T-helper 2 cell treated with Interferon-gamma antibody and Interleukin-4, amounts not matched to agents 5 μg/mL and 100 μg/mL, for 36 hours (primary cell): ENCODE measurements at regions not wholly inside any gene's neighbourhood (a gene's known extent, or its start where the extent isn't known, plus 50 kb on each side); places are given as distances from the start of the nearest gene placed in this dataset.

ENCODE experiments used
- DNase-seq: peaks from one replicate; pipeline ENCODE4 v3.0.0; 2021; ENCODE audit warnings: low spot score
- H3K27ac Mint-ChIP-seq: one replicate; pipeline ENCODE4 v1.8.0; 2021; ENCODE audit warnings: mild to moderate bottlenecking, mixed read lengths
- H3K27me3 Mint-ChIP-seq: one replicate; pipeline ENCODE4 v1.8.0; 2021; ENCODE audit warnings: low read depth, mixed read lengths
- H3K36me3 Mint-ChIP-seq: one replicate; pipeline ENCODE4 v1.8.0; 2021; ENCODE audit warnings: low read depth, mixed read lengths
- H3K4me1 Mint-ChIP-seq: one replicate; pipeline ENCODE4 v1.8.0; 2021; ENCODE audit warnings: low read depth, mixed read lengths
- H3K4me3 Mint-ChIP-seq: one replicate; pipeline ENCODE4 v1.8.0; 2022; ENCODE audit warnings: mild to moderate bottlenecking, moderate library complexity, mixed read lengths
- H3K9me3 Mint-ChIP-seq: one replicate; pipeline ENCODE4 v1.8.0; 2021; ENCODE audit warnings: mixed read lengths

GRCh38 chr2:138931284-138932256, 151.4 kb upstream of the NXPH2 start:
- no peak overlapping the region for H3K4me3 Mint-ChIP-seq
- H3K4me1 Mint-ChIP-seq = no peaks in the 10 kb centered on the region
- peaks cover 6% of the 10 kb centered on the region for H3K9me3 Mint-ChIP-seq
- H3K36me3 Mint-ChIP-seq = no peaks in the 10 kb centered on the region
- no peak for DNase-seq
- no peak overlapping the region for H3K27ac Mint-ChIP-seq
- no peaks in the 10 kb centered on the region for H3K27me3 Mint-ChIP-seq

- Mint-ChIP-seq H3K4me3 (no peak overlapping the region), H3K9me3 (peaks cover 6% of the 10 kb centered on the region), H3K27ac (no peak overlapping the region), H3K27me3 (no peaks in the 10 kb centered on the region), H3K36me3 (no peaks in the 10 kb centered on the region), H3K4me1 (no peaks in the 10 kb centered on the region)
- no peak for DNase-seq
These were observed 150.4 kb upstream of the NXPH2 start for GRCh38 chr2:138930571-138930970.

GRCh38 chr2:138928374-138929021, 148.3 kb upstream of the NXPH2 start:
- Mint-ChIP-seq H3K36me3 (no peaks in the 10 kb centered on the region), H3K27ac (no peak overlapping the region), H3K4me1 (no peaks in the 10 kb centered on the region), H3K4me3 (no peak overlapping the region), H3K9me3 (peaks cover 6% of the 10 kb centered on the region), H3K27me3 (no peaks in the 10 kb centered on the region)
- DNase-seq = no peak

- no peaks in the 10 kb centered on the region for H3K27me3 Mint-ChIP-seq
- no peak for DNase-seq
- no peaks in the 10 kb centered on the region for H3K9me3 Mint-ChIP-seq
- H3K4me1 Mint-ChIP-seq = no peaks in the 10 kb centered on the region
- H3K36me3 Mint-ChIP-seq = no peaks in the 10 kb centered on the region
- no peak overlapping the region for H3K27ac Mint-ChIP-seq
- H3K4me3 Mint-ChIP-seq = no peak overlapping the region
These were observed 142.9 kb upstream of the NXPH2 start for GRCh38 chr2:138922973-138923563.

- Mint-ChIP-seq H3K4me3 (no peak overlapping the region), H3K27ac (no peak overlapping the region), H3K9me3 (no peaks in the 10 kb centered on the region), H3K36me3 (no peaks in the 10 kb centered on the region), H3K4me1 (no peaks in the 10 kb centered on the region), H3K27me3 (no peaks in the 10 kb centered on the region)
- DNase-seq = no peak
These were observed 139.0 kb upstream of the NXPH2 start for GRCh38 chr2:138919120-138919747.

- no peaks in the 10 kb centered on the region for H3K4me1 Mint-ChIP-seq
- H3K4me3 Mint-ChIP-seq = no peak overlapping the region
These were observed 130.2 kb upstream of the NXPH2 start for GRCh38 chr2:138910427-138910826.

GRCh38 chr2:138906549-138906948, 126.4 kb upstream of the NXPH2 start:
- H3K36me3 Mint-ChIP-seq = no peaks in the 10 kb centered on the region
- no peaks in the 10 kb centered on the region for H3K4me1 Mint-ChIP-seq
- no peak overlapping the region for H3K4me3 Mint-ChIP-seq
- no peaks in the 10 kb centered on the region for H3K27me3 Mint-ChIP-seq
- no peak overlapping the region for H3K27ac Mint-ChIP-seq
- no peak for DNase-seq
- peaks cover 11% of the 10 kb centered on the region for H3K9me3 Mint-ChIP-seq

More at GRCh38 chr2:138910427-138910826, 130.2 kb upstream of the NXPH2 start:
- Mint-ChIP-seq H3K27me3 (no peaks in the 10 kb centered on the region), H3K9me3 (peaks cover 16% of the 10 kb centered on the region), H3K36me3 (no peaks in the 10 kb centered on the region), H3K27ac (no peak overlapping the region)
- DNase-seq = no peak

- Mint-ChIP-seq H3K27me3 (no peaks in the 10 kb centered on the region), H3K9me3 (peaks cover 4% of the 10 kb centered on the region), H3K36me3 (no peaks in the 10 kb centered on the region), H3K4me3 (no peak overlapping the region), H3K27ac (no peak overlapping the region), H3K4me1 (no peaks in the 10 kb centered on the region)
- no peak for DNase-seq
These were observed 122.2 kb upstream of the NXPH2 start for GRCh38 chr2:138902239-138902871.

- DNase-seq = no peak
- Mint-ChIP-seq H3K36me3 (no peaks in the 10 kb centered on the region), H3K27me3 (no peaks in the 10 kb centered on the region), H3K4me3 (no peak overlapping the region), H3K27ac (no peak overlapping the region), H3K9me3 (peaks cover 2% of the 10 kb centered on the region), H3K4me1 (no peaks in the 10 kb centered on the region)
These were observed 121.3 kb upstream of the NXPH2 start for GRCh38 chr2:138901530-138901929.

GRCh38 chr2:138898855-138899254, 118.7 kb upstream of the NXPH2 start:
- Mint-ChIP-seq H3K4me3 (no peak overlapping the region), H3K27me3 (no peaks in the 10 kb centered on the region), H3K4me1 (no peaks in the 10 kb centered on the region), H3K27ac (no peak overlapping the region), H3K36me3 (no peaks in the 10 kb centered on the region), H3K9me3 (no peaks in the 10 kb centered on the region)
- DNase-seq = no peak

- Mint-ChIP-seq H3K4me3 (no peak overlapping the region), H3K27me3 (no peaks in the 10 kb centered on the region), H3K36me3 (no peaks in the 10 kb centered on the region), H3K27ac (no peak overlapping the region), H3K4me1 (no peaks in the 10 kb centered on the region), H3K9me3 (no peaks in the 10 kb centered on the region)
- no peak for DNase-seq
These were observed 117.1 kb upstream of the NXPH2 start for GRCh38 chr2:138897274-138897673.

- H3K9me3 Mint-ChIP-seq = peaks cover 5% of the 10 kb centered on the region
- no peaks in the 10 kb centered on the region for H3K36me3 Mint-ChIP-seq
- H3K4me1 Mint-ChIP-seq = no peaks in the 10 kb centered on the region
- H3K4me3 Mint-ChIP-seq = no peak overlapping the region
- no peaks in the 10 kb centered on the region for H3K27me3 Mint-ChIP-seq
- H3K27ac Mint-ChIP-seq = no peak overlapping the region
- no peak for DNase-seq
These were observed 113.6 kb upstream of the NXPH2 start for GRCh38 chr2:138893746-138894145.

GRCh38 chr2:138881126-138881525, 100.9 kb upstream of the NXPH2 start:
- Mint-ChIP-seq H3K27ac (no peak overlapping the region), H3K27me3 (no peaks in the 10 kb centered on the region), H3K4me3 (no peak overlapping the region), H3K4me1 (no peaks in the 10 kb centered on the region), H3K36me3 (no peaks in the 10 kb centered on the region), H3K9me3 (no peaks in the 10 kb centered on the region)
- no peak for DNase-seq
